ENCODE measurements at regions not wholly inside any gene's neighbourhood (a gene's known extent, or its start where the extent isn't known, plus 50 kb on each side); places are given as distances from the start of the nearest gene placed in this dataset.
"Not testable (repeated sequence)": the region's sequence is repeated elsewhere in the genome, so short reads cannot be mapped to it uniquely, and the experiment has no call there.

- Histone ChIP-seq H2AFZ (ENCODE audit: low read depth, low read length, poor library complexity, severe bottlenecking) (no peak overlapping the region), H3K4me2 (ENCODE audit: low read length) (no peak overlapping the region), H3K4me3 (replicated peaks in 1 of 2; ENCODE audit: low read depth in 1 of 2, low read length in 2 of 2) (no peak overlapping the region), H3K9ac (ENCODE audit: low read length) (no peak overlapping the region), H3K9me3 (ENCODE audit: control insufficient read depth in 1 of 2, insufficient read depth in 1 of 2, low read depth in 1 of 2, low read length in 2 of 2) (peaks cover 0 to 6% of the 10 kb centered on the region in 2 experiments; a peak in 1 of 4 replicates), H3K4me1 (ENCODE audit: control insufficient read depth in 1 of 2, insufficient read depth in 2 of 2, low read length in 2 of 2) (no peaks in the 10 kb centered on the region), H3K27ac (ENCODE audit: low read depth, low read length) (no peak overlapping the region), H3K27me3 (ENCODE audit: insufficient read depth, low read length) (no peaks in the 10 kb centered on the region), H3K36me3 (ENCODE audit: control insufficient read depth in 1 of 2, insufficient read depth in 2 of 2, low read length in 2 of 2) (no peaks in the 10 kb centered on the region), H4K20me1 (ENCODE audit: insufficient read depth) (no peaks in the 10 kb centered on the region), H3K79me2 (ENCODE audit: insufficient read depth, low read length) (no peaks in the 10 kb centered on the region), H3K9me2 (ENCODE audit: insufficient read depth) (no peaks in the 10 kb centered on the region)
- TF ChIP-seq EZH2 (IDR thresholded peaks at IDR 0.05) (no peak), CBX3 (IDR thresholded peaks at IDR 0.05; ENCODE audit: low read depth) (no peak)
- ChIA-PET POLR2A (no interaction called here), RAD21 (ENCODE audit: low non-redundant PET in 1 of 2, low total read pairs in 2 of 2, uncharacterized antibody in 2 of 2, unreplicated experiment in 2 of 2) (no interaction called here), CTCF (no interaction called here)
- intact Hi-C loops (cut with micrococcal nuclease) = no loop called here
- no peak for ATAC-seq
- DNase-seq (ENCODE audit: low read depth, low spot score) = no peak
- BruUV-seq (replicated peaks) = no TSS peak
Measured at GRCh38 chr11:25816411-25816810, 515.5 kb upstream of the ANO3 start.

- peaks cover 0 to 17% of the 10 kb centered on the region in 2 experiments; a peak in 2 of 4 replicates for H3K9me3 ChIP-seq (ENCODE audit: control insufficient read depth in 1 of 2, insufficient read depth in 1 of 2, low read depth in 1 of 2, low read length in 2 of 2)
- ATAC-seq (no peak), DNase-seq (ENCODE audit: low read depth, low spot score) (no peak)
- no peaks in the 10 kb centered on the region for H3K27me3 ChIP-seq (ENCODE audit: insufficient read depth, low read length)
- no peak overlapping the region for H3K27ac ChIP-seq (ENCODE audit: low read depth, low read length)
- no peak overlapping the region for H3K4me2 ChIP-seq (ENCODE audit: low read length)
- H3K9me2 ChIP-seq (ENCODE audit: insufficient read depth) = no peaks in the 10 kb centered on the region
- ChIA-PET CTCF (no interaction called here), RAD21 (ENCODE audit: low non-redundant PET in 1 of 2, low total read pairs in 2 of 2, uncharacterized antibody in 2 of 2, unreplicated experiment in 2 of 2) (no interaction called here), POLR2A (no interaction called here)
- H3K4me1 ChIP-seq (ENCODE audit: control insufficient read depth in 1 of 2, insufficient read depth in 2 of 2, low read length in 2 of 2) = no peaks in the 10 kb centered on the region
- H4K20me1 ChIP-seq (ENCODE audit: insufficient read depth) = no peaks in the 10 kb centered on the region; the same call in 1 of the 2 replicates
- H3K9ac ChIP-seq (ENCODE audit: low read length) = no peak overlapping the region
- TF ChIP-seq EZH2phosphoT487 (IDR thresholded peaks at IDR 0.05; ENCODE audit: borderline replicate concordance) = no peak
- no peak for TF ChIP-seq CTCF (IDR thresholded peaks at IDR 0.05 in 2 of 3, conservative IDR thresholded peaks at IDR 0.05 in 1 of 3; ENCODE audit: borderline replicate concordance in 1 of 3, insufficient read depth in 1 of 3, low read depth in 2 of 3, low read length in 2 of 3)
- TF ChIP-seq ATF3 (IDR thresholded peaks at IDR 0.05) = no peak
- no peak for TF ChIP-seq EGR1 (IDR thresholded peaks at IDR 0.05; ENCODE audit: low read depth)
- TF ChIP-seq POLR2A (IDR thresholded peaks at IDR 0.05; ENCODE audit: borderline replicate concordance, extremely low read depth, insufficient read depth, insufficient read length) = no peak
- TF ChIP-seq ZFX (IDR thresholded peaks at IDR 0.05) = no peak
- H2AFZ ChIP-seq (ENCODE audit: low read depth, low read length, poor library complexity, severe bottlenecking) = no peak overlapping the region
- no TSS peak for BruUV-seq (replicated peaks)
- H3K79me2 ChIP-seq (ENCODE audit: insufficient read depth, low read length) = no peaks in the 10 kb centered on the region
- intact Hi-C loops (cut with micrococcal nuclease) = no loop called here
- no peak overlapping the region for H3K4me3 ChIP-seq (replicated peaks in 1 of 2; ENCODE audit: low read depth in 1 of 2, low read length in 2 of 2)
- no peaks in the 10 kb centered on the region for H3K36me3 ChIP-seq (ENCODE audit: control insufficient read depth in 1 of 2, insufficient read depth in 2 of 2, low read length in 2 of 2)
Measured at GRCh38 chr11:25824688-25825087, 507.2 kb upstream of the ANO3 start.

- H3K79me2 ChIP-seq (ENCODE audit: insufficient read depth, low read length); H3K9me2 ChIP-seq (ENCODE audit: insufficient read depth); H3K4me1 ChIP-seq (ENCODE audit: control insufficient read depth in 1 of 2, insufficient read depth in 2 of 2, low read length in 2 of 2); H3K4me3 ChIP-seq (replicated peaks in 1 of 2; ENCODE audit: low read depth in 1 of 2, low read length in 2 of 2); POLR2A ChIA-PET; intact Hi-C loops (cut with micrococcal nuclease); CTCF ChIA-PET; H3K36me3 ChIP-seq (ENCODE audit: control insufficient read depth in 1 of 2, insufficient read depth in 2 of 2, low read length in 2 of 2); H3K27ac ChIP-seq (ENCODE audit: low read depth, low read length); BruUV-seq (replicated peaks); H2AFZ ChIP-seq (ENCODE audit: low read depth, low read length, poor library complexity, severe bottlenecking); H4K20me1 ChIP-seq (ENCODE audit: insufficient read depth); H3K27me3 ChIP-seq (ENCODE audit: insufficient read depth, low read length); H3K9ac ChIP-seq (ENCODE audit: low read length); H3K9me3 ChIP-seq (ENCODE audit: control insufficient read depth in 1 of 2, insufficient read depth in 1 of 2, low read depth in 1 of 2, low read length in 2 of 2); H3K4me2 ChIP-seq (ENCODE audit: low read length); ATAC-seq; DNase-seq (ENCODE audit: low read depth, low spot score); RAD21 ChIA-PET (ENCODE audit: low non-redundant PET in 1 of 2, low total read pairs in 2 of 2, uncharacterized antibody in 2 of 2, unreplicated experiment in 2 of 2): not testable (repeated sequence)
Measured at GRCh38 chr11:25831485-25831884, 500.4 kb upstream of the ANO3 start.

Data from HCT116 (cell line).